NCI-H1436 treated with DMSO at 0.1 percent for 48 hours (cell line): ENCODE measurements at regions not wholly inside any gene's neighbourhood (a gene's known extent, or its start where the extent isn't known, plus 50 kb on each side); places are given as distances from the start of the nearest gene placed in this dataset.
A peak's percentile ranks its signal among the peaks of the same experiment; 100 is the strongest.

Experiments
- DNase-seq: peaks from one replicate; lab custom pipeline; 2025; lab: John Stamatoyannopoulos, UW

DNA sequence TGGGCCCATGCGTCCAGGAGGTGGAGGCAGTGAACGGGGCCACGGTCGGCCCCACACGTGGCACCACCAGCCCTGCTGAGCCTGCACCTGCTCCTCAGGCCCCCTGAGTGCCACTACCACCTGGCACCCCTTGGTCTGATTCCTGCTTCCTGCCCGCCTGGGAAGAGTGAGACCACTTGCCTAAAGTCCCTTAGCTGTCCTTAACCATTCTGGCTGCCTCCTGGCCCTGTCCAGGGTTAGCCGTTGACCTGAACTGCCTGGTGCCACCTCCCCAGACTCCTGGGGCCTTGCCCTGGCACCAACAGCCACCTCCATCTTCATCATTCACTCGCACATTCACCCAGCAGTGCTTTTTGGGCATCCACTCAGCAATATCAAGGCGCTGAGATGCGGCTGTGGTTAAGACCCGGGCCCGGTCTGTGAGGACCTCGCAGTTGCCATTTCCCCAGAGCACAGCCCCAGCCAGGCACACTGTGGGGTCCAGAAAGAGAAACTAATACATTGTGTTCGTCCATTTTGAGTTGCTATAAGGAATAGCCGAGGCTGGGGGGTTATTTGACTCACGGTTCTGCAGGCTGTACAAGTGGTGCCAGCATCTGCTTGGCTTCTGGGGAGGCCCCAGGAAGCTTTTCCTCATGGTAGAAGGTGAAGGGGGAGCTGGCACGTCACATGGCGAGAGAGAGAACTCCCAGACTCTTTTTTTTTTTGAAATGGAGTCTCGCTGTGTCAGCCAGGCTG is 318.4 kb downstream of the SEC14L1 start:
- no peak for DNase-seq

DNA sequence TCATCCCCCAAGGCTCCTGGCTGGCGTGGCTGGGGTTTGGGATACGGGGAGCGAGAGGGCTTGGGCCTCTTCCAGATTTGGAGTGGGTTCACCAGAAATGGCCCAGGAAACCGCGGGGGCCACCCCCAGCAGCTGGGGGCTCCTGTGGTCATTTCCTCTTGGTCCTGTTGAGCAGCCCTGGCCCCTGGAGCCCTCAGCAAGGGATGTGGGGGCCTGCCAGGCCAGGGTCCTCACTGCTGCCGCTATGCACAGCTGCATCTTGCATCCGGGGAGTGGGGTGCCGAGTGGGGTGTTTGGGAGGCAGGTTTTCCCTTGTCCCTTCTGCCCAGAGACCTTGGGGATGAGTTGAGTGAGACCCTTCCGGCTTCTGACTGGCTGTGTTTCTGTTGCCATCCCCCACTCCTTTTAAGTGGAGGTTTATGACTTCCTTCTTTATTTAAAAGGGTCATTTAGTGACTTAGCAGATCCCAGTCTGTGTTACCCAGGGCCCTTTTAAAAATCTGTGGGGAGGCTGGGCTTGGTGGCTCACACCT is 319.8 kb downstream of the SEC14L1 start:
- DNase-seq, result no peak

DNA sequence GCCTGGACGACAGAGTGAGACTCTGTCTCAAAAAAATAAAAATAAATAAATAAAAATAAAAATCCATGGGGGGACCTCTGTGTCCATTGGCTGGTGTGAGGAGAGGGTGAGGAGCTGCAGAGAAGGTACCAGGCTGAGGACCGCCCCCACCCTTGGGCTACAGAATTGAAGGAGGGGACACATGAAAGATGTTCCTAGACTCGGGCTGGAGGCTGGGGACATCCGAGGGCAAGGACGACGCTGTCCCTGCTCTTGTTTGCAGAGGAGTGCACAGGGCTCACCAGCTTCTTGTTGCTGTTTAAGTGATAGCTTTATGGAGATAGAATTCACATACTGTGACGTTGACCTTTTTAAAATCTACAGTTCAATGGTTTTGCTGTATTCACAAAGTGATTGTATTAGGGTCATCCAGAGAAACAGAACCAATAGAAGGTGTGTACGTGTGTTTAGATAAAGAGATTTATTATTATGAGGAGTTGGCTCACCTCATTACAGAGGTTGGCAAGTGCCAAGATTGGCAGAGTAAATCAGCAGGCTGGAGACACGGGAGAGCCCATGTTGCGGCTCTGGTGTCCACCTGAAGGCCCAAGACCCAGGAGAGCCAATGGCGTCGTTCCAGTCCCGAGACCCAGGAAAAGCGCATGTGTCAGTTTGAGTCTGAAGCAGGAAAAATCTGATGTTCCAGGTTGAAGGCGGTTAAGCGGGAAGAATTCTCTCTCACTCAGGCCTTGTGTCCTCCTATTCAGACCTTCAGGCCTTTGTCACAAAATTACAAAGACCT is 320.7 kb downstream of the SEC14L1 start:
- DNase-seq, result no peak

DNA sequence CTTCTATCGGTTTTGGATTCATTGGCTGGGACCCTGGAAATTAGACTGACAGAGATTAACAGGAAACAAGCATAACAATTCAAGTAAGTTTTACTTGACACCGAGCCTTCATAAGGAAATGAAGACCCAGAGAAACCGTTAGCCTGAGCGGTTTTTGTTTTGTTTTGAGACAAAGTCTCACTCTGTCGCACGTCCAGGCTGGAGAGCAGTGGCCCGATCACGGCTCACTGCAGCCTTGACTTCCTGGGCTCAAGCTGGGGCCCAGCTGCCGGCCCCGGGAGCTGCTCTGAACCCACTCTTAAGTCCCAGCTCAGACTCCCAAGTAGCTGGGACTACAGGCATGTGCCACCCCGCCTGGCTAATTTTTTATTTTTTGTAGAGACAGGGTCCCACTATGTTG is 321.3 kb downstream of the SEC14L1 start:
- DNase-seq, result no peak

DNA sequence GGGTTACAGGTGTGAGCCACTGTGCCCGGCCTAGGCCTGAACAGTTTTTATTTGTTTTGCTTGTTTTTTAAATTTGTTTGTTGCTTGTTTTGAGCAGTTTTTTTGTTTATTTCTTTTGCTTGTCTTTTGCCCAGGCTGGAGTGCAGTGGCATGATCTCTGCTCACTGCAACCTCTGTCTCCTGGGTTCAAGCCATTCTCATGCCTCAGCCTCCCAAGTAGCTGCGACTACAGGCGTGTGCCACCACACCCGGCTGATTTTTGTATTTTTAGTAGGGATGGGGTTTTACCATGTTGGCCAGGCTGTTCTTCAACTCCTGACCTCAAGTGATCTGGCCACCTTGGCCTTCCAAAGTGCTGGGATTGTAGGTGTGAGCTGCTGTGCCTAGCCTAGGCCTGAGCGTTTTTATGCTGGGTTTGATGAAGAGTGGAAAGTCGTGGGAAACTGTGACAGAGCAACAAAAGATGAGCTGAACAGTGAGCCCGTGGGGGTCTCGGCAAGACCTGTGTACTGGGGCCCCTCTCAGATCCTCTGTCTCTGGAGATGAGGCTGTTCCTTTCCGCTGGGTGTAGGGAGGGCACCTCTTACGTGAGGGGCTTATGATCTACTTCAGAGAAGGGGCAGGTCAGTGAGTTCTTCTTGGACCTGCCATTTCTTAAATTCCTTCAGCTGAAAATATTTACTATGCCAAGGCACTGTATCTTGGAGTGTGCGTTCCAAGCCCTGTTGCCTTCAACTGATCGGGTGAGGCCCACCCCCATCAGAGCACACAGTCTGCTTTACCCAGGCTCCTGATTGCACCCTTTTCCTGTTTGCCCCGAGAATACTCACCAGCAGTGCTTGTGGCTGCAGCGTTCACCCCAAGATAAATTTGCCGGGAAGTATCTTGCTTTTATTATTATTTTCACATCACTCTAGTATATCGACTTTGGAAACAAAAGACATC is 322.1 kb downstream of the SEC14L1 start:
- no peak for DNase-seq

DNA sequence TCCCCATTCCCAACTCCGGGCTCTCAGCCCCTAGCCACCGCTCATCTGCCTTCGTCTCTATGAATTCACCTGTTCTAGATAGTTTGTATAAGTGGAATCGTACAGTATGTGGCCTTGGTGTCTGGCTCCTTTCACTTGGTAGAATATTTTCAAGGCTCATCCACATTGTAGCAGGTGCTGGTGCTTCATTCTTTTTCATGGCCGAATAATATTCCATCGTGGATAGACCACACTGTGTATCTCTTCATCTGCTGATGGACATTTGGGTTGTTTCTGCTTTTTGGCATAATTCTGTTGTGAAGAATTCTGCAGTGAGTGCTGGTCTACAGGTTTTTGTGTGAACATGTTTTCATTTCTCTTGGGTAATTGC is 324.2 kb downstream of the SEC14L1 start:
- DNase-seq, result no peak

DNA sequence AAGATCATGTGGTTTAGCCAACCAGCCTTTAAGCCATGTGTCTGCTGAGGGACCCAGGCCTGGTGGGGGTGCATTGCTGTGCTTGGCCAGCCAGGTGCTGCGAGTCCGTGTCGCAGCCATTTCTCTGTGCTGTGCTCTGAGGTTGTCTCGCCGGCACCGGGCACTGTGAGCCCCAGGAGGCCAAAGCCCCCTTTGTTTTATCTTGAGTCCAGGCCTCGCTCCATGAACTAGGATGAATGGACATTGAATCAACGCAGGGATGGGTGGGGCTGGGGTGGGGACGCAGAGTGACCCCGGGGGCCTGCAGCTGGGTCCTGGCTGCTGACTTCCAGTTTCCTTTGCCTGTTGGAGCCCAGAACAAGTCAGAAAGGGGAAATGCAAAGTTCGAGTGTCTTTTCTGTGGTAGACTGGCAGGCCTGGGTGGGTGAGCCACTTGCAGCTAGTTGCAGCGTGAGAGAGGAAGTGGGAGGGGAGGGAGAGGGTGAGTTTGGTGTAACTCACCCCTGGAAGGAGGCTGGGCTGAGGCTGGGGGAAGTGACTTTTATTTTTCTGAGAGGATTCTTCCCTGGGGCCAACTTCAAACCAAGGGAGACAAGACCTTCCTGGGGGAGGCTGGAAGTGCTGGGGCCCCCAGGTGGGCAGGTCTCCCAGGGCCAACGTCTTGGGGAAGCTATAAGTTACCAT is 324.7 kb downstream of the SEC14L1 start:
- DNase-seq, result no peak

DNA sequence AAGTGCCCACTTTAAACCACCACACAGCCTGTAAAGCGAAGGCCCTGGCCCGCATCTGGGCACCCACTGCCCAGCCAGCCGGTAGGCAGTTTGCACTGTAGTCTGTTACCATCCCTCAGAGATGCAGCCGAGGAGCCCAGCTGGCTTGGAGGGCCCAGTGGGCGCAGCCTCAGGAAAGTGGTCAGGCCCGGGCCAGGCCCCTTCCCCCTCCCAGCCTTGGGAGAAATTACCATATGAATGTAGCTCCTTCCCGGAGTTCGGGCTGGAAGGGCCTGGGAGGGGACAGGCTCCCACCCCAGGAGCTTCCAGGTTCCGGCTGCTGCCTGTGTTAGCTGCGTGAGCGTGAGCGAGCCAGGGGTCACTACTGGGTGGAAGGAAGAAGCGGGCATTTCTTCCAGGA is 325.4 kb downstream of the SEC14L1 start:
- no peak for DNase-seq

DNA sequence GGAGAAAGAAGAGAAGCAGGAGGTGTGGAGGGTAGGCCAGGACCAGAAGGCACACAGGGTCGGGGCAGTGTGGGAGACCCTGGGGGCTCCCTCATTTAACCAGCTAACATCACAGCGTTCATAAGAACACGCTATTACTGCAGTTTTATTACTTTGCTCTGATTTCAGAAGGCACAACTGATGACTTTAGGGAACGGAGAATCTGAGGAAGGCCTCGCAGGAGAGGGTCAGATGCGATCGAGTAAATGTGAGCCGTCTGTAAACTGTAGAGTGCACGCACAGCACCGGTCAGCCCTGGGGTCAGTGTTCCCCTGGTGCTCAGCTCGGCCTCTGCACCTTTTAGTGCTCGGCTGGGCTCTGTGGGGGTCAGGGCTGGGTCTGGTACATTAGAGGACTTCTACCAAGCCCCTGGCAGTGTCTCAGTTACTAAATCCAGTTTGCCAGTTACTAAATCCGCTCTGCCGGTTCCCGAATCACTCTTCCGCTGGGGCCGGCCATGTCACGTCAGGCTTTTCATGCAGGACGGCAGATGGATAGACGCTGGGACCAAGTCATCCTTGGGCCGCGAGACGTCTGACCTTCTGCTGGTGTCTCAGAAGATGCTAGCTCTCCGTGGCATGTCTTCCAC is 325.9 kb downstream of the SEC14L1 start:
- DNase-seq, result no peak

DNA sequence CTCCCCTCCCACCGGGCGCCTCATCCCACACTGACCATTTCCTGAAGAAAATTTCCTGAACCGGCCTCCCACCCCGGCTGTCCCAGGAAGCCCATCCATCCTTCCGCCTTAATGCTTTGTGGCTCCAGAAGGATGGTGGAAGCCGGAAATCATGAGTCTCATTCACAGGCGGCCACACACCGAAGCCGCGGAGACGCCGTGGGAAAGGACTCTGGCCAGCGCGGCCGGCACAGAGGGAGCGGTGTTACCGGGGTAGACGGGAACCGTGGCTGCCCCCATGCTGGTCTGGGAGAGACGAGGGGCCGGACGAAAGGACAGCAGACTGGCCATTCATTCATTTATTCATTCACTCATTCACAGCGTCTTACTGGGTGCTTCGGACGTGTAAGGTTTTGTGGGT is 326.8 kb downstream of the SEC14L1 start:
- no peak for DNase-seq

DNA sequence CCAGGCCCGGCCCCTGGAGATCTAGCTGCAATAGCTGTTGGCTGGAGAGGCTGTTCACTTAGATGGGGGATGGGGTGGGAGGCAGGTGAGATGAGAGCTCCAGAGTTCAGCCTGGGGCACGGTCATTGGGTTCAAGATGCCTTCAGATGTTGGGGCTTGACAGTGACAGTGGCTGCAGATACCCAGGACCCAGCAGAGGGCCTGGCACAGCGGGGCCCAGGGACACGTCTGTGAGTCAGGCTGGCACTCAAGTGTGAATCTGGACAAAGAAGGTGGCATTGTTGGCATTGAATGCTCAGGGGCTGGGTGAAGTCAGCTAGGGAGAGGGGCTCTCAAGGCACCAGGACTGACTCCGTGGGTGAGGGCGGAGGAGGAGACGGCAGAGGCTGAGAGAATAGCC is 328.1 kb downstream of the SEC14L1 start:
- DNase-seq, result no peak

DNA sequence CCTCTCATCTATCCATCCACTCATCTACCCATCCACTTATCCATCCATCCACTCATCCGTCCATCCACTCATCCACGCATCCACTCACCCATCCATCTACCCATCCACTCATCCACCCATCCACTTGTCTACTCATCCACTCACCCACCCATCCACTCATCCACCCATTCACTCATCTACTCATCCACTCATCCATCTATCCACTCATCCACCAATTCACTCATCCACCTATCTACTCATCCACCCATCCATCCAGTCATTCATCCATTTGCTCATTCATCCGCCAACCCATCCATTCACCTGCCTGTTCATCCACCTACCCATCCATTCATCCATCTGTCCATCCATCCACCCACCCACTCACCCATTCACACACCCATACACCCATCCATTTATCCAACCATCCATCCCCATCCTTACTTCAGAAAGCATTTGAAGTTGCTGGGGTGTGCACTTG is 329.6 kb downstream of the SEC14L1 start:
- no peak for DNase-seq

DNA sequence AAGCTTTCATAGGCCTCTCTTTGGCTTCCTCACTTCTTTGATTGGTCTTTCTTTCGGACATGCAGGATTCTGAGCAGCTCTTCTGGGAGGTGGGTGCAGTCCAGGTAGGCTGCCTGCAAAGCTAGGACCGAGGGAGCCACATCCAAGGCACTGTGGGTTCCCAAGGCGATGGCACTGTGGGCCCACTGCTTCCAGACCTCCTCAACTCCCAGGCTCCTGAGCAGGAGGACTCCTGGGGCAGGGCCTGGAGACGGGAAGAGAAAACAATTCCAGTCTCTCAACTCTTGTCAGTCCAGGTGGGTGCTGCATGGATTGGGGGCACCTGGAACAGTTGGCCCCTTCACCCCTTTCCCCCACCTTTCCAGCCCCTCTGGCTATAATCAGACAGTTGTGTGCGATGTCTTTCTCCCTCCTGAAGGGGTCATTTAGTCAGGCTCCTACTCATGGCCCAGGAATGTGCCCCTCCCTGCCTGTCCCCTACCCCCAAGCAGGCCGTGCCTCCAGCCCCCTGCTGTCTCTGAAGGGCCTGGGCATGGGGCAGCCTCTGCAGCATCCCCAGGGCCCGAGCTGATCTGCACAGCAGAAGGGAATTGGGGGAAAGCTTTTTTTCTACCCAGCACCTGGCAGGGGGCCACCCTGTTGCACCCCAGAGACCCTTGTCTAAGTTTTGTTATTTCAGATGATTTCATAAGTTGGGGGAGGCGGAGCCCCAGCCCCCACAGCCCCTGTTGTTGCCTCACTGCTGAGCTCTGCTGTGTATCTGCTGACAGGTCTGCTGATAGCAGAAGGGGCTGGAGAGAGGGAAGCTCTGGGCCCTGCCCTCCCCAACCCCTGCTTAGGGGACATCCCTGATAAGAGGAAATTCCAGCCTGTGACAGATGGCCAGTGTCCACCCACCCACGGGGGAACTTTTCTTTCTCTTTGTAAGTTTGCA is 330.3 kb downstream of the SEC14L1 start:
- DNase-seq, result no peak

DNA sequence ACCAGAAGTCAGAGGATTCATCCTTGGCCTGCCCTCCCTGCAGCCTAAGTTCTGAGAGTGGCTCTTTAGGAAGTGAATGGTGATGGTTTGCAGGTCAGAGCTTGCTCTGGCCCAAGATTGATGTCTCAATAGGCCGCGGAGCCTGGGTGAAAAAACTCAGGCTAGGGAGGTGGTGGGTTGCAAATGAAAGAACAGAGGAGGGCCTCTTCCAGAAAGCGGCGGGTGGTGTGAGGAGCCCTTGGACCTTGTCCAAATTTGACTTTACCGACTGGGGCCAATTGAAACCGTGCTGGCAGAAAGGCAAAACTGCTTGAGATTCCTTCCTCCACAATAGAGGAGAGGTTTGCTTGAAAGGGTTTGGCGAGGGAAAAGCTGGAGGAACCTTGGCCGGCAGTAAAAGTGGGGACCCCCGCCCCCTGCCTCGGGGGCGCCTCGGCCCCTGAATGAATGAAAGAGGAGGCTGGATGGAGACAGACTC is 331.3 kb downstream of the SEC14L1 start:
- DNase-seq, result peak; percentile 39

DNA sequence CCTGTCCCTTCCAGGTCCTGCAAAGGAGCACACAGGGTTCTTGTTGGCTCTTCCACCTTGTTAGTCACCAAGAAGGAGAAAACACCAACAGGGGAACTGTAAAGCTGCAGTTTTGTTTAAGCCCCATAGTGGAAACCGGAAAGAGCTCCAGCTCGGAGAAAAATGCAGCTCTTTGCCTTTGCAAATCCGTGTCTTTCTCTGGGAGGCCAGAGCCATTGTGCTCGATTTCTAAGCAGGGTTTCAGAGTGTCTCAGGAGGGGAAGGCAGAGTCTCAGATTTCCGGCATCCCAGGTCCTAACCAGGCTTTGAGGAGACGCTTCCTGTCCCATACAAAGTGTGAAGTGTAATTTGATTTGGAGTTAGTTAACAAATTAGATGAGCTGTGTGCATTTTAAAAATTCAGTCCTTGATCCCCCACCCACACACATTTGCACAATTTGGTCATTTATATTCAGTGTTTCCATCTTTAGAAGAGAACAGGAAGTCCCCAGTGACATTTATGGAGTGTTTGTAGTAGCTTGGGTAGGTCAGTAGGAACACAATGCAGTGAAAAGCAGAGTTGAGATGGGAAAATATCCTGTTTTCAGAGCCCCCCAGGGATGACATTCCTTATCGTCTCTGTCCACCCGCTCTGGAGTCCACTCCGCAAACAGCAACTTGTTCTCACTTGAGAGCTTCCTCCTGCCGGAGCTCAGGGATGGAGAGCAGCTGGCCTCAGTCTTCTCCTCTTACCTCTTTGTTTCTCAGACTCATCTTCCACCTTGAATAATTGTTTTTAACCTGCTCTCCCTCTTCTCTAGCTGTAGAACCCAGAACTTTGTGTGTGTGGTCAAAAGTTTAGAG is 331.9 kb downstream of the SEC14L1 start:
- no peak for DNase-seq

DNA sequence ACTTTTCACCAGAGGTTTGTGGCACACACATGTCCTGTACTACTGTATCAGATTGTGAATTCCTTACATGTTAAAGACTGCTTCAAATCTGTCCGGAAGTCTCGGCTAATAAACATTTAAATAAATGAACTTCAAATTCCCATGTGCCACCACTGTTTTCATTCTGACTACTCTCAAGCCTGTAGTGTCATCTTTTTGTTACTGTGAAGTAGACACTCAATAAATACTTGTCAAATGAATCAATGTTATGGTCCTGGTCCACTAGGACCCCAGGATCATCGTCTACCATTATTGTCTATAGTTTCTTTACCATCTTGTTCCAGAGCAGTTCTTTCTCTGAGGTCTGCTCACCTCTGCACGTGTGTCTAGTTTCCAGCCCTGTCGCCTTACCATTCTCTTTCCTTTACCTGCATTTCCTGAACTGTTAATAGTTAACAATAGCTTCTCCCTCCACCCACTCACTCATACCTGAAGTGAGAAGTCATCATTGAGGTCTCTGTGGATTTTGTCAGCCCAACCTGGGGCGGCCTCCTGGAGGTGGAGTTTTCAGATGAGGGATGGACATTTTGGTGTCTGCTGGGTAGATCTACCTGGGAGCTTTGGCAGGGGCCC is 333.0 kb downstream of the SEC14L1 start:
- DNase-seq, result no peak

DNA sequence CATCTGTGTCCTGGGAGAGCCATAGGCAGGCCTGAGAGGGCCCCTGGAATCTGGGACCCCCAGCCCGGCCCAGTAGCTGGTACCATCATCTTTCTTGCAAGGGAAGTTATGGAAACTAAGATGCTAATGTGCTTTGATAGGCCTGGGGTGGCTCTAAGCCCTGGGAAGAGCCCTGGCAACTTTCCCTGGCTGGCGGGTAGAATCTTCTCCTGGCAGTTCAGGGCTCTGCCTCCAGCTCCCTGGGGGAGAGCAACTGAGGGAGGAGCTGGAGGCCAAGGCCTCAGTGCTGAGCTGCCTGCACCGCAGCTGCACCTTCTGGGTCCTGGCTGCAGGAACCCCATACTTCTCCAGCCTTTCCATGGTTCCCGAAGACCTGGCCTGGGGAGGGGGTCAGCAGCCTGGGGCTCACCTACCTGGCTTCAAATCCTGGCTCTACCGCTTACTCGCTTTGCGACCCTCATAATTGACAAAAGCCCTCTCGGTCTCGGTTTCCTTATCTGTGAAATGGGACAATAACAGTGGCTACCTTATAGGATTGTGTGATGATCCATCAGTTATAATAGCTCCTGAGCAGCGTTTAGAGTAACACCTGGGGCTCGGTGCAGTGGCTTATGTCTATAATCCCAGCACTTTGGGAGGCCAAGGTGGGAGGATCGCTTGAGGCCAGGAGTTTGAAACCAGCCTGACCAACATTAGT is 333.7 kb downstream of the SEC14L1 start:
- no peak for DNase-seq
